HUES6 (cell line): ENCODE measurements at regions not wholly inside any gene's neighbourhood (a gene's known extent, or its start where the extent isn't known, plus 50 kb on each side); places are given as distances from the start of the nearest gene placed in this dataset.

Experiments used
- H3K27ac ChIP-seq: 2 replicates; pipeline ENCODE4 v1.7.0; 2013; ENCODE audit warnings: low read depth, mild to moderate bottlenecking, low read length, inconsistent platforms
- H3K27me3 ChIP-seq: 2 replicates; pipeline ENCODE4 v1.6.1; 2013; ENCODE audit warnings: low read length; ENCODE audit not compliant: control insufficient read depth, insufficient read depth
- H3K36me3 ChIP-seq: 2 replicates; pipeline ENCODE4 v1.6.1; 2013; ENCODE audit warnings: low read length; ENCODE audit not compliant: control insufficient read depth, insufficient read depth
- H3K4me1 ChIP-seq: 2 replicates; pipeline ENCODE4 v1.6.1; 2013; ENCODE audit warnings: low read length; ENCODE audit not compliant: control insufficient read depth, insufficient read depth
- H3K4me3 ChIP-seq: 2 replicates; pipeline ENCODE4 v1.5.1; 2013; ENCODE audit warnings: low read depth, low read length
- H3K9ac ChIP-seq: one replicate; pipeline ENCODE4 v1.6.1; 2013; ENCODE audit warnings: mild to moderate bottlenecking, low read length
- H3K9me3 ChIP-seq: 2 replicates; pipeline ENCODE4 v1.6.1; 2013; ENCODE audit warnings: low read depth, low read length; ENCODE audit not compliant: control insufficient read depth, insufficient read depth

DNA sequence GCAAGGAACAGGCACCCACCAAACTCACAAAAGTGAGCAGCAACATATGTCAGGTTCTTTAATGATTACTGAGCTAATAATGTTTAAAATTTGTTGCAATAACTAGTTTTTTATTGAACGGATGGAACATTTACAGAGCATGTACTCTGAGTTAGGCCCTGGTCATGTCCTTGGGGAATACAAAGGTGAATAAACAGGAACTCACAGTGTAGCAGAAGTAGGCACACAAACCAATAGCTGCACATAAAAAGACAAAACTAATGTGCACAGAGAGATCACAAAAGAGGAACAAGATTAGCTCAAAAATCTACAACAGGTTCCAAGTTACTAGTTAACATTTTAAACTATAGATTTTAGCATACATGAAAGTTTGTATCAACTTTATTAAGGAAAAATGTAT lies 505.3 kb upstream of the PPP2R3A start:
- Histone ChIP-seq H3K4me3 (no peak overlapping the region), H3K36me3 (no peaks in the 10 kb centered on the region), H3K27me3 (no peaks in the 10 kb centered on the region), H3K9ac (no peak overlapping the region), H3K4me1 (peaks cover 9% of the 10 kb centered on the region; the same call in 1 of the 2 replicates), H3K27ac (no peak overlapping the region), H3K9me3 (no peaks in the 10 kb centered on the region)

DNA sequence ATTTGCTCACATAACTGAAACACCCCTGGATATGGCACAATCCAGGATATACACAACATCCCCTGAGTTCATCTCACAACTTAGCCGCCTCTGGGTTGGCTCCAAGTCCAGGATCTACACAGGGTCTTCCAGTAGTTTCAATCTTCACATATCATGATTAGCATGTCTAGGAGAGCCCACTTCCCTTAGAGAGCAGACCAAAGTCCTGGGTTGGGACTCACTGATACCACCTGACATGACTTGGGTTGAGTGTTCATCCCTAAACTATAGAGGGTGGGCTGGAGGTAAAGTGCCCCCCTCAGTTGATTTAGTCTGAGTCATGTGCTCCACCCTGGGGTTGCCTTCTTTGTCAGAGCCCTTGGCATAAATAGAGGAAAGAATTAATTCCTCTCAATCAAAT lies 493.6 kb upstream of the PPP2R3A start:
- Histone ChIP-seq H3K9ac (no peak overlapping the region), H3K27ac (no peak overlapping the region), H3K36me3 (no peaks in the 10 kb centered on the region), H3K27me3 (no peaks in the 10 kb centered on the region), H3K4me3 (no peak overlapping the region), H3K9me3 (no peaks in the 10 kb centered on the region), H3K4me1 (no peaks in the 10 kb centered on the region)

DNA sequence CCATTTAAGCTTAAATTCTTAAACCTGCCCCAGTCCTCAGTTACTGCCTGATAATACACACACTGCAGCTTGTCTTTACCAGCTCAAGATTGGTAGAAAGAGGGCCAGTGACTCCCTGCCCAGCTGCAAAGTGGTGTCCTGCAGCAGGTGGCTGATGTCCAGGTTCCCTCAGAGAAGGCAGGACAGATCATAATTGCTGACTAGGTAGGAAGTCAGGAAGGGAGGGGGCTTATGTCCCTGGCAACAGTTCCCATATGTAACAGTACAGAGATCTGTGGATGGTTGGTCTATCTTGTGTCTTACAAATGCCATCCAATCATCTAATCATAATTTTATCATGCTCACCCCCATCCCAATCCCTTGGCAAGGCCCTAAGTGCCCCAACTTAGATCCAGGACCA lies 492.1 kb upstream of the PPP2R3A start:
- Histone ChIP-seq H3K27ac (no peak overlapping the region), H3K9ac (no peak overlapping the region), H3K4me1 (no peaks in the 10 kb centered on the region), H3K4me3 (no peak overlapping the region), H3K27me3 (no peaks in the 10 kb centered on the region), H3K36me3 (no peaks in the 10 kb centered on the region), H3K9me3 (no peaks in the 10 kb centered on the region)

DNA sequence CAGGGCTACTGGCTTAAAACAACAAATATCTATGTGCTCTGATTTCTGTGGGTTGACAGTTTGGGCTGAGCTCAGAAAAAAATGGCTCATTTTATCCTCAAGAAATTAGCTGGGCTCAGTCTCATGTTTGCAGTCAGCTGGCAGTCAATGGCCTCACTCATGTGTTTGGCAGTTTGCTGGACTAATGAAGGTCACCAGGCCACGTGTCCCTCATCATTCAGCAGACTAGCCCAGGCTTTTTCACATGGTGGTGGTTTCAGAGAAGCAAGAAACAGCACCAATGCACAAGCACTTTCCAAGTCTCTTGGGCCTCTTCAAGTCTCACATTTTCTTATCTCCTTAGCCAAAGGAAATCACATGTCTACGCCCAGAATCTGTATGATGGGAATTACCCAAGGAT lies 478.3 kb upstream of the PPP2R3A start:
- Histone ChIP-seq H3K27me3 (no peaks in the 10 kb centered on the region), H3K4me3 (no peak overlapping the region), H3K36me3 (no peaks in the 10 kb centered on the region), H3K27ac (no peak overlapping the region), H3K9ac (no peak overlapping the region), H3K9me3 (no peaks in the 10 kb centered on the region), H3K4me1 (no peaks in the 10 kb centered on the region; the same call in 1 of the 2 replicates)

DNA sequence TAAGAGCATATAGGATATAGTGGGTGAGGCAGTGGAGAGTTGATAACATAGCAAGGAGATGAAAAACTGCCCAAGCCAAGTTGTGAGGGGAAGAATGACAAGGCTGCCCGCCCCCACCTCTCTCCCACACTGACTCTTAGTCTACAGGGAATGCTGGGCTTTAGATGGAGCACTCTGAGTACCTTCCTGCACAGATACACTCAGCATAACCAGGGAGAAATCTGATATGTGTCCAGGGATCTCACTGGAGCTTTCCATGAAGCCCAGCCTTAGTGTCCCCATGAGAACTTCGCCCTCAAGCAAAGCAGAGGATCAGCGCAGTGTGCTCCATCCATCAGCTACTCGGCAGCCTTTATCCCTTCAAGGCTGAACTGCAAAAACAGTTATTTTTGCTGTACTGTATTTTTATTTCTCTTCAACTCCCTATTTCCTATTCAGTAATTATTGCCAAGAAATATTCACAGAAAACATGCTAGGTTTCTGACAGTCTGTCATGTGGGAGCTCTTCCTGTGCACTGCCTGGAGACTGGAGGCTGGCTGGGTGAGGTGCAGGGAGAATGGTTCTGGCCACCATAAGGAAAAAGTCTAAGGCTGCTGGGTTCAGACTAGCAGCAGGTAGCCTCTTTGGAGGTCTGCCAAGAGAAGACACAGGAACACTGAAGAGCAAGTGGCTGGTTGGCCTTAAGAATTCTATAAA lies 475.2 kb upstream of the PPP2R3A start:
- H3K9ac ChIP-seq, result no peak overlapping the region
- no peaks in the 10 kb centered on the region for H3K4me1 ChIP-seq
- no peak overlapping the region for H3K4me3 ChIP-seq
- H3K36me3 ChIP-seq, result no peaks in the 10 kb centered on the region
- no peaks in the 10 kb centered on the region for H3K27me3 ChIP-seq
- H3K27ac ChIP-seq, result no peak overlapping the region
- H3K9me3 ChIP-seq, result no peaks in the 10 kb centered on the region

DNA sequence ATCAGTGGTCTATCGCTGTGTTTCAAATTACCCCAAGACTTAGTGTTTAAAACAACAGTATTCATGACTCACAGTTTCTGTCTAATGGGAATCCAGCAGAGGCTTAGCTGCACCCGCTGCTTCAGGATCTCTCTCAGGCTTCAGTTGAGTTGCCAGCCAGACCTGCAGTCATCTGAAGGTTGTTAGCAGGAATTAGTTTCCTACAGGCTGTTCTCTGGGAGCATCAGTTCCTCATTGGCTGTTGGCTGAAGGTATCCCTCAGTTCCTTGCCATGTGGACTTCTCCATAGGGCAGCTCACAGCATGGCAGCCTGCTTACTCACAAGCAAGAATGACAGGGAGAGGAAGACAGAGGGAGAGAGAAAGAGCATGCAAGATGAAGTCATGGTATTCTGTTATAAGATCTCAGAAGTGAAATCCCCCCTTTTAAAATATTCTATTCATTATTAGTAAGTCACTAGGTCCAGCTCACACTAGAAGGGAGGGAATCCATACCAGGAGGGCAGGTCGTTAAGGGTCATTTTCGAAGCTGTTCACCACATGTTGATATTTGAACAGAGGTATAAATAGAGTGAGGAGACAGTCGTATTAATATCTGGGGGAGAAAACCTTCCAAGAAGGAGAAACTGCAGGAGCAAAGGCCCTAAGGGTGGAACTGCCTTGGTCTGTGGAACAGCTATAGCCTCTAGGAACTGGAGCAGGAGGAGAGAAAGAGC lies 473.9 kb upstream of the PPP2R3A start:
- Histone ChIP-seq H3K36me3 (no peaks in the 10 kb centered on the region), H3K4me3 (no peak overlapping the region), H3K4me1 (no peaks in the 10 kb centered on the region), H3K27me3 (no peaks in the 10 kb centered on the region), H3K9ac (no peak overlapping the region), H3K27ac (no peak overlapping the region), H3K9me3 (no peaks in the 10 kb centered on the region)

DNA sequence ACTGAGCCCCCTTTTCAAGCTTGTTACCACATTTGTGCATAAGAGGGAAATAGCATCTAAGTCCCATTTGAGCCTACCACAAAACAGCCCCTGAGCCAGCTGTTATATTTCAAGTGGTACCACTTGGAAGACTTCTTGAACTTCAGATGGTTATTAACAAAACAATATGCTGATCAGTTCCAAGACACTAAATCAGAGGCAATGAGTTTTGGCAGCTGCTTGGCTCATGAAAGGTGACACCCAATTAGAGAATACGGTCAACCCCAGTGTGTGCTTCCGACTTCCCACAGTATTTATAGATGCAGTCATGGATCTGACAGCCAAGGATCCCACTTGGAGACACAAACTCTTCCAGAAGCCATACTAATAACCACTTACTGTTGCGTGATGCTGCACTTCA lies 469.6 kb upstream of the PPP2R3A start:
- Histone ChIP-seq H3K9ac (no peak overlapping the region), H3K27me3 (no peaks in the 10 kb centered on the region), H3K4me1 (no peaks in the 10 kb centered on the region)

DNA sequence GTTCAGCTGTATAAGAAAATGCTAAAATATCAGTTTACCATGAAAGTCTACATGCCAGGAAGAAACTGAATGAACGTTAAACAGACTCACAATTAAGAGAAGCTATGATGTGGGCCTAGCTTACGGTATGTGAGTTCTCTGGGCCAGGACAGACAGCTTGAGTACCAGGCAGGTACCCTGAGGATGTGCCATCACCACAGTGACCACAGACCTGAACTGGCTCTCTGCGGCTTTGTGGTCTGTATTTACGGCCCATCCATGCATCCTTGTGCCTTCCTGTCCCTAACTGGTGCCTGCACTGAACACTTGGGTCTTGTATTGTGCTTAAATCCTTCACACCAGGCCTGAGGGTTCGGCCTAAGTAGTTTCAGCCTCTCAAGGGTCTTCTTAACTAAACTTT lies 467.5 kb upstream of the PPP2R3A start:
- H3K9me3 ChIP-seq, result no peaks in the 10 kb centered on the region

More for the DNA sequence above, 469.6 kb upstream of the PPP2R3A start:
- H3K9me3 ChIP-seq, result no peaks in the 10 kb centered on the region
- no peak overlapping the region for H3K4me3 ChIP-seq
- no peaks in the 10 kb centered on the region for H3K36me3 ChIP-seq
- no peak overlapping the region for H3K27ac ChIP-seq

DNA sequence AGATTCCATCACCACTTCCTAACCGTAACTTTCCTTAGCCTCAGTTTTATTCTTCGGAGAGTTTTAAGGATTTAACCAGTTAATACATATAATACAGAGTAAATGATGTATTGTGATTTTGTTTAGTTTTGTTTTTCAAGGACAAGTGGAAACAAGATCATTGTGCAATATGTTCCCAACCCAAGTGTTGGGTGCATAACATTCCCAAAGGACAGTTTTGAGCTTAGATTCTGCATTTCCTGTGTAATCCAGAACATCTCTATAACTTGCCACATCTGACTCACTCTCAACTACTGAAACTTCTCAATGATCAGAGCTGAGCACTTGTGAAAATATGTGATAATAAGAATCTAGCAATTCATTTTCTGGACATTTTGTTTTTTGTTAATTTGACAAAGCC lies 466.1 kb upstream of the PPP2R3A start:
- Histone ChIP-seq H3K9ac (no peak overlapping the region), H3K36me3 (no peaks in the 10 kb centered on the region), H3K4me3 (no peak overlapping the region), H3K27ac (no peak overlapping the region), H3K27me3 (no peaks in the 10 kb centered on the region), H3K4me1 (peaks cover 9% of the 10 kb centered on the region; the same call in 1 of the 2 replicates), H3K9me3 (no peaks in the 10 kb centered on the region)

More for the DNA sequence above, 467.5 kb upstream of the PPP2R3A start:
- Histone ChIP-seq H3K36me3 (no peaks in the 10 kb centered on the region), H3K4me1 (no peaks in the 10 kb centered on the region), H3K27me3 (no peaks in the 10 kb centered on the region), H3K9ac (no peak overlapping the region), H3K4me3 (no peak overlapping the region), H3K27ac (no peak overlapping the region)

DNA sequence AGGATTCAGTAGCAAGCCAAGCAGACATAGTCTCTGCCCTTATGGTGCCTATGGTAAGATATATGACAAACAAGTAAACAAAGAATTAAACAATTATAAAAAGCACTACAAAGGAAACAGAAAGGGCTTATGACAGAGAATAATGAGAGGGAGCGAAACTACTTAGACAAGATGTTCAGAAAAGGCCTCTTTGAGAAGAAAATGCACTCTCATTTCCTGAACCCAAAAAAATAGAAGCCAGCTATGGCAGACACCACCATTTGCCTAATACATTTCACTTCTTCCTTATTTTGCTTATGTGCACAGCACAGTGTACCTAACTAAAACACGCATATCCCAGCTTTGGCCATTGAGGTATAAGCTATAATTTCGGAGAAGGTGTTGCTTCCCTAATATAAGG lies 465.5 kb upstream of the PPP2R3A start:
- Histone ChIP-seq H3K9me3 (no peaks in the 10 kb centered on the region), H3K4me3 (no peak overlapping the region), H3K27me3 (no peaks in the 10 kb centered on the region), H3K27ac (no peak overlapping the region), H3K36me3 (no peaks in the 10 kb centered on the region), H3K4me1 (peaks cover 9% of the 10 kb centered on the region; the same call in 1 of the 2 replicates), H3K9ac (no peak overlapping the region)

DNA sequence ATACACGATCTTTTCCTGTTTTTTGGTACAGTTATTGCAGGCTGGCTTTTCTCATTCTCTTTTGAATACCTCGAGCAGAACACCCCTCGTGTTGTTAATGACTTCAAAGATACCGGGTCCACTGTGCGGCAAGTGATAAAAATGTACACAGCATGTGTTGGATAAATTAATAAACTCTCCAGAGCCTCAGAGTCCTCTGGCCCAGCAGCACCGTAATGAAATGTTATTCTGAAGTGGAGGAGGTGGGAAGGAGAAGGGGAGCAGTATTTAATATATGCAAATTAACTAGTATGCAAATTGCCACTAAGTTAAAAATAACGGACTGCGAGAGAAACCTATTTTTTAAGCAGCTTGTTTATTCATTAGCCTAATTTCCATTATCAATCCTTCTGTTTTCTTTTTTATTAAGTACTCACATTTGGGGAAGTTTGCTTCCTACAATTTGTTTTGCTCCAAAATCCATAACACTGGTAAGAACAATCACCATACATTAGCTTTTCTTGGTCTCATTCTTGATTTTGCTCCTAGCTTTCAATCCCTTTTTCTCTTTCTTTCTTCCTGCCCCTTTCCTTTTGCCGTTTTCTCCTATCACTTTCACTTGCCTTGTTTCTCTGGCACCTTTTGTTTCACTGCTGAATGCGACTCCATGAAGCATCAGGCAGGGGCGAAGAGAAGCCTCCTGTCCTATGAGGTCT lies 462.3 kb upstream of the PPP2R3A start:
- Histone ChIP-seq H3K4me1 (peaks cover 9% of the 10 kb centered on the region; the same call in 1 of the 2 replicates), H3K27me3 (no peaks in the 10 kb centered on the region), H3K9me3 (no peaks in the 10 kb centered on the region), H3K36me3 (no peaks in the 10 kb centered on the region), H3K9ac (no peak overlapping the region), H3K4me3 (peak overlapping the region; percentile 42), H3K27ac (no peak overlapping the region)
